Ishikawa (cell line): ENCODE measurements at regions not wholly inside any gene's neighbourhood (a gene's known extent, or its start where the extent isn't known, plus 50 kb on each side); places are given as distances from the start of the nearest gene placed in this dataset.

Source experiments
- CEBPB ChIP-seq: IDR thresholded peaks from 2 replicates; pipeline ENCODE4 v1.6.1; 2012
- CREB1 ChIP-seq: IDR thresholded peaks from 2 replicates; pipeline ENCODE4 v1.6.1; 2012; ENCODE audit warnings: low read depth
- EGR1 ChIP-seq: IDR thresholded peaks from 2 replicates; pipeline ENCODE4 v1.6.1; 2012
- EP300 ChIP-seq: IDR thresholded peaks from 2 replicates; pipeline ENCODE4 v1.6.1; 2012; ENCODE audit warnings: borderline replicate concordance
- FOXM1 ChIP-seq: IDR thresholded peaks from 2 replicates; pipeline ENCODE4 v1.6.1; 2012; ENCODE audit warnings: low read depth, borderline replicate concordance
- NFIC ChIP-seq: IDR thresholded peaks from 2 replicates; pipeline ENCODE4 v1.6.1; 2012
- RAD21 ChIP-seq: IDR thresholded peaks from 2 replicates; pipeline ENCODE4 v1.6.1; 2012; ENCODE audit warnings: low read depth
- REST ChIP-seq: IDR thresholded peaks from 2 replicates; pipeline ENCODE4 v1.6.1; 2012; ENCODE audit warnings: low read depth, mild to moderate bottlenecking
- TAF1 ChIP-seq: IDR thresholded peaks from 2 replicates; pipeline ENCODE4 v1.6.1; 2012; ENCODE audit warnings: low read depth, mild to moderate bottlenecking
- TCF12 ChIP-seq: IDR thresholded peaks from 2 replicates; pipeline ENCODE4 v1.6.1; 2012; ENCODE audit warnings: low read depth
- TEAD4 ChIP-seq: IDR thresholded peaks from 2 replicates; pipeline ENCODE4 v1.6.1; 2012
- YY1 ChIP-seq: IDR thresholded peaks from 2 replicates; pipeline ENCODE4 v1.6.1; 2012; ENCODE audit warnings: low read depth
- ZBTB7A ChIP-seq: IDR thresholded peaks from 2 replicates; pipeline ENCODE4 v1.6.1; 2012; ENCODE audit warnings: low read depth
- TF ChIP-seq, protein P1 (sequence below): IDR thresholded peaks from 2 replicates; pipeline ENCODE4 v1.6.1; 2012
- TF ChIP-seq, protein P2 (sequence below): IDR thresholded peaks from 2 replicates; pipeline ENCODE4 v1.6.1; 2012

DNA sequence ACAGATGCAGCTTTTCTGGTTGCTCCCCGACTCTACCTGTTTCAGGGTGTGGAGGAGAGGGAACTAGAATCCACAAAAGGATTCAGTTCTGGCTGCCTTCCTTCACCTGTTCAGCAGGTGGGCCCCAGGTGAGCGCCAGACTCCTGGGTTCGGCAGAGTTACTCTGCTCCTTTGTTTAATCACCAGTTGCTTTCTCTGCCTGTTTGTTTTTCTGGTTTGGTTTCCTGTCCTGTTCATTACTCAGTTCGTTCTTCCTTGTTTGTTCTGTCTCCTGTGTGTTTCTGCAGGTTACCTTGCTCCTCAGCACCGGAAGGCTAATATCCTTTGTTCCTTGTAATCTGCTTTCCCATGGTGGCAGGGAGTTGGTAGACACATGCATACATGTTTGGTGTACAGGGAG lies 508.5 kb upstream of the ATP11B start:
- TF ChIP-seq ZBTB7A (no peak), CEBPB (no peak), EGR1 (no peak), REST (no peak), RAD21 (no peak), NFIC (no peak), YY1 (no peak), TEAD4 (no peak), EP300 (no peak), CREB1 (no peak), TCF12 (no peak), FOXM1 (no peak)
- TF ChIP-seq, protein P1, sequence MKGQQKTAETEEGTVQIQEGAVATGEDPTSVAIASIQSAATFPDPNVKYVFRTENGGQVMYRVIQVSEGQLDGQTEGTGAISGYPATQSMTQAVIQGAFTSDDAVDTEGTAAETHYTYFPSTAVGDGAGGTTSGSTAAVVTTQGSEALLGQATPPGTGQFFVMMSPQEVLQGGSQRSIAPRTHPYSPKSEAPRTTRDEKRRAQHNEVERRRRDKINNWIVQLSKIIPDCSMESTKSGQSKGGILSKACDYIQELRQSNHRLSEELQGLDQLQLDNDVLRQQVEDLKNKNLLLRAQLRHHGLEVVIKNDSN: no peak
- TF ChIP-seq, protein P2, sequence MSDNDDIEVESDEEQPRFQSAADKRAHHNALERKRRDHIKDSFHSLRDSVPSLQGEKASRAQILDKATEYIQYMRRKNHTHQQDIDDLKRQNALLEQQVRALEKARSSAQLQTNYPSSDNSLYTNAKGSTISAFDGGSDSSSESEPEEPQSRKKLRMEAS: no peak

GRCh38 chr3:182292591-182292990 lies 500.7 kb upstream of the ATP11B start:
- no peak for TF ChIP-seq YY1
- no peak for TF ChIP-seq FOXM1
- TF ChIP-seq RAD21: no peak
- TF ChIP-seq REST: no peak
- TF ChIP-seq ZBTB7A: no peak
- no peak for TF ChIP-seq NFIC
- TF ChIP-seq, protein P1: no peak
- no peak for TF ChIP-seq EGR1
- TF ChIP-seq TAF1: no peak
- no peak for TF ChIP-seq TEAD4
- no peak for TF ChIP-seq TCF12
- TF ChIP-seq, protein P2: no peak
- no peak for TF ChIP-seq CREB1
- TF ChIP-seq CEBPB: no peak
- no peak for TF ChIP-seq EP300

GRCh38 chr3:182294256-182294655 lies 499.0 kb upstream of the ATP11B start:
- TF ChIP-seq TCF12: no peak
- TF ChIP-seq, protein P2: no peak
- TF ChIP-seq CEBPB: no peak
- no peak for TF ChIP-seq YY1
- TF ChIP-seq FOXM1: no peak
- no peak for TF ChIP-seq REST
- TF ChIP-seq, protein P1: no peak
- TF ChIP-seq EP300: no peak
- no peak for TF ChIP-seq TEAD4
- TF ChIP-seq NFIC: no peak
- TF ChIP-seq EGR1: no peak
- TF ChIP-seq RAD21: no peak
- TF ChIP-seq ZBTB7A: no peak
- no peak for TF ChIP-seq TAF1
- no peak for TF ChIP-seq CREB1

DNA sequence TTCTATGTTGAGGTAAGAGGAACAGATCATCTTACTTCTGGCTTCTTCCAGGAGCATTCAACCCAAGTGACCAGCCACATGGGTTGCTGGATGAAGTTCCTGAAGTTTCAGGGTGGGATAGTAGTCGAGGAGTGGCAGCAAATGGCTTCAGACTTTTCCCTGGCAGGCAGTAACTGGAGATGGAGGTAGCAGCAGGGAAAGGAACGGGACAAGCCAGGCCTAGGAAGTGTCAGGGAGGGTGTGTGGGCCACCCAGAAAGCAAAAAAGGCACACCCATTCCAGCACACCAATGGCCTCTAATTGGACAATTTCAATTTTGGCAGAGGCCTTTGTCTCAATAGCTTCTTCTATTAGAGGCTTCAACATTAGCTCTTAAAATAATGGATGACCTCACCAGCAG lies 498.6 kb upstream of the ATP11B start:
- TF ChIP-seq TCF12: no peak
- TF ChIP-seq, protein P1: no peak
- no peak for TF ChIP-seq YY1
- TF ChIP-seq FOXM1: no peak
- TF ChIP-seq TEAD4: no peak
- no peak for TF ChIP-seq CEBPB
- TF ChIP-seq ZBTB7A: no peak
- TF ChIP-seq EGR1: no peak
- TF ChIP-seq CREB1: no peak
- TF ChIP-seq EP300: no peak
